ENCODE measurements at regions not wholly inside any gene's neighbourhood (a gene's known extent, or its start where the extent isn't known, plus 50 kb on each side); places are given as distances from the start of the nearest gene placed in this dataset.

DNA sequence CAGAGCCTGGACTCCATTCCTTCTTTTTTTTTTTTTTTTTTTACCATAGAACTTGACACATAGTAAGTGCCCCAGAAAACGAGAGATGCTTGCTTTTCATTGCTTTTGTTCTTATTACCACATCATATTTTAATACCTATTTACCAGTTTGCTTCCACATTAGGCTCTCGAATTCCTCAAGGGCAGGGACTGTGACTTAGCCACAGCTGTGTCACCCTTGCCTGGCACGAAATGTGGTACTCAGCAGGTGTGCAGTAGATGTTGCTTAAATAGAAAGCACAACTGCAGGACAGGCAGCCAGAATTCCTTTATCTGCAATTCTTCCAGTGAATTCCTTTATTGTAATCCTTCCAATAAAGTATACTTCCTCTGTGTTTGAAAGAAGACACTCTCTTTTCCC is 393.0 kb downstream of the HAPSTR1 start:
- no peak for DNase-seq

DNA sequence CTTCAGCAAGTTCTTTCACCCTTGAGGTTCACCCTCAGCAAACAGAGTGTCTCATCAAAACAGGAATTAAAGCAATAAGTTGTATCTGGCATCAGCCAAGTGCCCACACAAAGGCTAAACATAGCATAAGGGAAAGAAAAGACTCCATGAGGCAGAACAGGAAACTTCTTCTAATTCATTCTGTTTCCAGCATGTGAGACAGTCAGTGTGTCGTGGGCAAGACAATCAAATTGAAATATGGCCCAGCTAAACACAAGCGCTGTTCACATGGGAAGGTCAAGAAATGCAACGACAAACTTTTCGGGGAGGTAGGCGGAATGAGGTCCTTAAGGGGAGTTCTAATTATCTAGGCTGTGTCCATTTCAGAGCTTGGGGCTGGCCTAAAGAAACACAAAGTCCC is 393.4 kb downstream of the HAPSTR1 start:
- no peak for DNase-seq

DNA sequence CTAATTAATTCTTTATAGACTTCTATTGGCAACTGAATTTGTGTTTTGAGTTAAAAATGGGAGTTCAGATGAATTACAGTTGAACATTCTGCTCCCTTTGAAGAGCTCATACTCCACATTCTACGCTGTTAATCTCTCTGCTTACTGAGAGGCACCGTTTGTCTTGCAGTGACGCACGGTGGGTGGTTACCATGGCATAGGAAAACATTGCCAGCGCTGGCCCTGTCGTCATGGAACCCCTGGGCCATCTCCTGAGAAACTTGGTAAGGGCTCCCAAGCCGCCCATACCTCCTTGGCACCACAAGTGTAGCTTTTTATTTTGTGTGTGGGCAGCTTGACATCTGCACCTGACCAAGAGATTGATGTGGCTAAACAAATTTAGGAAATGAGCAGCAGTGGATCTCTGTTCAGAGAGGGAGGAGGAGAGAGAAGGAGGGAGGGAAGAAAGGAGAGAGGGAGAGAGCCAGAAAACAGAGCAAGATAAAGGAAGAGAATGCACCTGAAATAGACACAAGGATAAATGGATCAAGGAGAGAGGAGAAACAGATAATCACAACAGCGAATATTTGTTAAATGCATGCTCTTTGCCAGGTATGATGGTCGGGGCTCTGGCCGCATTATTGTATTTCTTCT is 398.5 kb downstream of the HAPSTR1 start:
- no peak for DNase-seq

DNA sequence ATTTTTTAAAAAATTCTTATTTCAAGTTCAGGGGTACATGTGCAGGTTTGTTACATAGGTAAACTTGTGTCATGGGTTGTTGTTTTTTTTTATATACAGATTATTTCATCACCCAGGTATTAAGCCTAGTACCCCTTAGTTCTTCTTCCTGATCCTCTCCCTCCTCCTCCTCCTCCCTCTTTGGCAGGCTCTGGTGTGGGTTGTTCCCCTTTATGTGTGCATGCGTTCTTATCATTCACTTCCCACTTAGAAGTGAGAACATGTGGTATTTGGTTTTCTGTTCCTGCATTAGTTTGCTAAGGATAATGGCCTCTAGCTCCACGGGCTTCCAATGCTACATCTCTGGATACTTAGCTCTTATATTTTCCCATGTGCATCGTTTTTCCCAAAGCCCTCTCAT is 404.4 kb downstream of the HAPSTR1 start:
- DNase-seq = no peak

DNA sequence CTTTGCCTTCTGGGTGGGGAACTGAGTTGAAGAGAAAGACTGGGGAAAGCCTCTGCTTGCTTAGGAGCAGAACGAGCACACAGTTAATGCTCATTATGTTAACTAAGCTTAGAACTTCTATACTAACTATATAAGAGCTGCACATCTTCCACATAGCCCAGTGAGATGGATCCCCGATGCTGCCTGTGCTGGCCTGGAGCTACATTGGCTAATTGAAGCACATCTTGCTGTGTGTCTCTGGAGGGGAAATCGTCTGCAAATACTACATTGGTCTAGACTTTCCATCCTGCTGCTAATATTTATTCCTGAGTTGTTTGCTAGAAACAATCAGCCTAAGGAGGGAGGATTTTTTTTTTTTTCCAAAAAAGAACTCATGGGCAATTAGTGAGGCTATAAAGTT is 406.3 kb downstream of the HAPSTR1 start:
- DNase-seq = no peak

GRCh38 chr16:9499941-9500593 is 408.6 kb downstream of the HAPSTR1 start:
- DNase-seq = no peak

DNA sequence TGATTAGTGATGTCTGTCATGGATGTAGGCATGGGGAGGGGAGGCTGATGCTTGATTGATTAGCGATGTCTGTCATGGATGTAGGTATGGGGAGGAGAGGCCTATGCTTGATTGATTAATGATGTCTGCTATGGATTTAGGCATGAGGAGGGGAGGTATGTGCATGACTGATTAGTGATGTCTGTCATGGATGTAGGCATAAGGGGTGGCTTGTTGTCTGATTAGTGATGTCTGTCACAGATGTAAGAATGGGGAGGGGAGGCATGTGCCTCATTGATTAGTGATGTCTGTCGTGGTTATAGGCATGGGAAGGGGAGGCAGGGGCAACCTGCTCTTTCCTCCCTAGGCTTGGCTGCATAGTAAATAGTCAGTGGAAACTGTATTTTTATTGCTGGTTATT is 409.4 kb downstream of the HAPSTR1 start:
- no peak for DNase-seq

GRCh38 chr16:9503251-9503984 is 412.0 kb downstream of the HAPSTR1 start:
- no peak for DNase-seq

GRCh38 chr16:9508328-9508936 is 417.0 kb downstream of the HAPSTR1 start:
- DNase-seq = no peak

DNA sequence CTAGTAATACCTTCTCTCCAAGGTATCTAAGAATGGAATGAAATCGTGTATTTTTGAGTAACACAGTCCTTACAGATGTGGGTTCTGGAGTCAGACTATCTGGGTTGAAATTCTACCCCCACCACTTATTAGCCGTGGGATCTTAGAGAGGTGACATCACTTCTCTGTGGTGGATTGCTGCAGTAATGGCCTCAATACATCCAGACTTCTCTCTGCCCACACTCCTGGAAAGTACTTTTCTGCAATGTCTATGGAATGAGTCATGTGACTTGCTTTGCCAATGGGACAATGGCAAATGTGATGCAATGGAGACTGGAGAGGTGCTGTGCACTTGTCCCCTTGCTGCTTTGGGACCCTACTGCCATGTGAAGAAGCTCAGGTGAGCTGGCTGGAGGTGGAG is 418.2 kb downstream of the HAPSTR1 start:
- no peak for DNase-seq

DNA sequence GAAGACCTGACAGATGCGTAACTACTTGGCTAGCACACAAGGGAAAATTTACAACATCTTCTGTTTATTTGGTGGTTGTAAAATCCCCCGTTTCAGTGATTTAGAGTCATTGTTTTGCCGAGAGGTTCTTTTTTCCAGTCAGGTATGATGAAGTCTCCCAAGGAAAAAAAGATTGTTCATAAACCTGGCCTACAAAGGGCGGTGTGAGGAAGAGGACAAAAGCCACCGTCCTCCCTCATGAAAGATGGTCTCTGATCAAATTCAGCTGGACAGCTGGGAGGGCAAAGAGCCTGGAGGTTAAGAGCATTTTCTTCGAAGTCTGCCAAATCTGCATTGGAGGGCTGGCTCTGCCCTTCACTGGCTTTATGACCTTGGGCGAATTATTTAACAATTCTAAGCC is 419.9 kb downstream of the HAPSTR1 start:
- no peak for DNase-seq

DNA sequence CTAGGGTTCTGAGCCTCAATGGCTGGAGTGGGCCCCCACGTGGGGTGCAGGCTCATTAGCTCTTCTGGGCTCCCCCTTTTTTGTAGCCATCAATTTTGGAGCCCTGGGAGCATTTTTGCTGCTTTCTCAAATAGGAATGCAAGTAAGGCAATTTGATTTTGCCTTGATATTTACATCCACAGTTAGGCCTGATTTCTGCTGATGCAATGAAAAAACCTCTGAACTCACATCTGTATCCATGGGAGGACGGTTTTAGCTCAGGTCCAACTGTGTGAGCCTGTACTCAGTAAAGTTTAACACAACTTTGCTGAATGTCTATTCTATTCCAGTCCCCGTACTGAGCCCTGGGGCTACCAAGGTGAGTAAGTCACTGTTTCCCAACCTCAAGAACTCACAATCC is 425.0 kb downstream of the HAPSTR1 start:
- DNase-seq = no peak

DNA sequence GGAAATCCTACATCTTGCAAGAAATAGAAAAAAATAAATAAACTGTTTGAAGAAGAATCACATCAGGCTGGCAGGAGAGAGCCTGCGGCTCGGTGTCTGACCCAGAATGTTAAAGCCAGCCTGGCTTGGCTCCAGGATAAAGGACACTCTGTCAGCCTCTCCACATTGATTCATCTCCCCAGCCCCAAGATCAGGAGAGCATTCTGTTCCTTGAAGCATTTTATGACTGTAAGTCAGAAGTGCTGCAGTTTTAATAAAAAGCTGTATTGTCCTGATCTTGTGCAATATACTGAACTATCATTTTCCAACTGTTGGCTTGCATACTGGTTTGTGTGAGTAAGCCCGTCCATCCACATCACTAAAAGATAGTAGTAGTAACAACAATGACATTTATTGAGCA is 426.6 kb downstream of the HAPSTR1 start:
- DNase-seq = no peak

DNA sequence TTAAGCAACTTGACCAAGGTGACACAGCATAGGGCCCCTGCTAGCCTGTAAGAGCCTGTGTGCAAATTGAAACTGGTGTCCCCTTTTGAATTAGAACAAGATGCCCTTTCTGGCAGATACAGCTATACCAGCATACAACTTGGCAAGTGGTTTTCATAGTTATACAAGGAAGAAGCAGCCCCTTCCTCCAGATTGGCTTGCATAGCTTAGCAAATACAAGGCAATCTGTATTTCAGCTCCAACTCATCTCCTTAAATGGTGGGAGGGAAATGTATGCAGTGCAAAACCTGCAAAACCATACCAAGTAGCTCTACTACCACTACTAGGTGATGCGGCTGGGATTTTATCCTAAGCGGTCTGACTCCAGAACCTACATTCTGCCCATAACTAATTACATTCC is 427.1 kb downstream of the HAPSTR1 start:
- DNase-seq = no peak

DNA sequence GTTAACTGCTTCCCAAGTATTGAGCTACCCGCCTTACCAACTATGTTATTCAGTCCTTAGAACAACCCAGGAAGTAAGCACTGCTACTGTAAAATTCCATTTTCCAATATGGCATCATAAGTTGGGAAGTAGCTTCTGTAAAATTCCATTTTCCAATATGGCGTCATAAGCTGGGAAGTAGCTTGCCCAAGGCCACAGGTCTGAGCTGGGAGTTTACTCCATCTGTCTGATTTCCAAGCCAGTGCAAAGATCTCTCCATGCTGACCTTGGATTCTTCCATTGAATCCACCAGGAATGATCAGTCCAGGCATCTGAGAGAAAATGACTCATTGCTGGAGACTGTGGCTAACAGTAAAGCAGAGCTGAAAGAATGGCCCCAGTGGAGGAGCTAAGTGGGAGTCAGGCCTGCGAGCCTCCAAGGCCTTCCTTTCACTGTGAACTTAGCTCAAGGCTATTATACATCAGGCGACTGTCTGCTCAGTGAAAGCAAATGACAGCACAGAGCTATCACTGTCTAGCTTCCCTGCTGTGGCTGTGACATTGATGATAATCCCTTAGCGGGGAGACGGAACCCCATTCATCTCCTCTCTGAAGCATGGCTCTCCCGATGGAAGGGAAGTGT is 430.4 kb downstream of the HAPSTR1 start:
- DNase-seq = no peak

DNA sequence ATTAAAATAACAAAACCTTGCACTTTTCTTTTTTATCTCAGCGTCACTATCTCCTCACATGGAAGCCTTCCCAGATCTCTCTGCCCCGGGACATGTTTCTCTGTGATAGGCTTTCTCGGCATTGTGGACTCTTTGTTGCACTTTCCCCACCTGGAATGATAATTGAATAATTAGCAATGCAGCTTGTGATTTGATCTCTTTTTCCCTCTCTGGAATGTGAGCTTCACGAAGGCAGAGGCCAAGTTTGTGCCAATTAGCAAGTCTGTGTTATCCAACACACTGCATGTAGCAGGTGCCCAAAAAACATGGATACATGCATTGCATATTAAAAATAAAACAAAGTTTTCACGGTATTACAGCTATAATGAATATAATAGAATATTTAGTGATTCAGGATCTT is 431.2 kb downstream of the HAPSTR1 start:
- DNase-seq = no peak

DNA sequence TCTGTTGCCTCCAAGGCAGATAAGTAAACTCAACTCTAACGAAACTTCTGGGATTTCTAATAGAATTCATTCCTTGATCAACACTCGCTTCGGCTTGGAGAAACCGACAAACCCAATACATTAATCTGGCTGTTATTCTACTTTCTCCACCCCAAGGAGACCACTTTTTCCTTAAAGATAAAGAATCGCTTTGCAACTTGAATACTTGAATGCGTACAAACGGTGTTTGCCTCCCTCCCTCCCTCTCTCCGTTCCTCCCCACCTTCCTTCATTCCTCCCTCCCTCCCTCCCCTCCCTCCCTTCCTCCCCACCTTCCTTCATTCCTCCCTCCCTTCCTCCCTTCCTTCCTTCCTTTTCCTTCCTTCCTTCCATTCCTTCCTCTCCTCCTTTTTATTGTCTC is 432.6 kb downstream of the HAPSTR1 start:
- no peak for DNase-seq

DNA sequence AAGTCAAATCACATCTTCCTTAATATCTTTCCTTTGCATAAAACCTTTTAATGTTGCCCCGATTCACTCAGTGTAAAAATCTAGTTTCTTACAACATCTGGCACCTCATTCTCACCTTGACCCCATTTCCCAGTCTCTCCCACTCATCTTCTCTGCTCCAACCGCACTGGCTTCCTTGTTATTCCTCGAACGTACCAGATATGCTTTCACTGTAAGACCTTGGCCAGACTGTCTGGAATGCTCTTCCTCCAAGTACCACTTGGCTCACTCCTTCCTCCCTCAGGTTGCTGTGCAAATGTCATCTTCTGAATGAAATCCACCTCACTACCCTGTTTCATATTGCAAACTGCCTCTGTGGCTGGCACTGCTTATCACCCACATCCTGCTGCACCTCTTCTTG is 433.6 kb downstream of the HAPSTR1 start:
- DNase-seq = no peak

GRCh38 chr16:9526791-9527190 is 435.3 kb downstream of the HAPSTR1 start:
- DNase-seq = no peak

DNA sequence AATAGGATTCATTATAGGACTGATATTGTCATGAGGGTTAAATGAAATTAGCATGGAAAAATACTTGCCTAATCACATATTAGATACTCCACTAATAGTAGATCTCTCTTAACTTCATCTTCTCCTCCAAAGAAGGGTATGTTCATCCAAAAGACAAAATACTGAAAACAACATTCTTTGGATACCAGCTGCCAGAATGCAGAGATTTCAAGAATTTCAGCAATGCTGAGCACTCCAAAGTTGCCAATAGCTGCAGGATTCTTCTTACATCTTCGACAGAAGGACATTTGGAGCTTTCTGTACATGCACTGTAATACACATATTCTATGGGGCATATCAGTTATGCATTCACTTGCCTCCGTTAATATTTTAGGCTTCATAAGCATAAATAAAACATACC is 436.5 kb downstream of the HAPSTR1 start:
- DNase-seq = no peak

- no peak for DNase-seq
These were observed 437.2 kb downstream of the HAPSTR1 start for GRCh38 chr16:9528511-9529079.

GRCh38 chr16:9533042-9533441 is 441.6 kb downstream of the HAPSTR1 start:
- no peak for DNase-seq

DNA sequence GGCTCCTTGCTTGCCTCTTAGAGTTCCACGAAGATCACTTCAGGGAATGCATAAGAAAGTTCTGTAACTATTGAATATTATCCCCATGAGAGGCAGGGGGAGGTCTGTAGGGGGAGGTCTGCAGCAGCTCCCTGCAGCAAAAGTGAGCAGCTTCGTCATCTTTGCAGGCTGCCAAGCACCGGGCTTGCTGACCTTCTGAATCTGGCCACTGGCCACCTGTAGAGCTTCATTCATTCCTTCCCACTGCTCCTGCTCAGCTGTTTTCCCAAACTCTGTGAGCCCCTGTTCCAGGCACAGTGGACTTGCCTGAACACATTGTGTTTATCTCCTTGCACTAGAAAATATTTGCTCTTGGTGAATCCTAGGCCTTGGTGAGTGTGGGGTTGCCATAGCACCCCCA is 443.3 kb downstream of the HAPSTR1 start:
- no peak for DNase-seq

All from stimulated activated CD8-positive, alpha-beta memory T cell treated with anti-CD3 and anti-CD28 coated beads, Interleukin-4, amount 100 ng/mL, for 48 hours (primary cell).